ENCODE measurements at regions not wholly inside any gene's neighbourhood (a gene's known extent, or its start where the extent isn't known, plus 50 kb on each side); places are given as distances from the start of the nearest gene placed in this dataset.

DNA sequence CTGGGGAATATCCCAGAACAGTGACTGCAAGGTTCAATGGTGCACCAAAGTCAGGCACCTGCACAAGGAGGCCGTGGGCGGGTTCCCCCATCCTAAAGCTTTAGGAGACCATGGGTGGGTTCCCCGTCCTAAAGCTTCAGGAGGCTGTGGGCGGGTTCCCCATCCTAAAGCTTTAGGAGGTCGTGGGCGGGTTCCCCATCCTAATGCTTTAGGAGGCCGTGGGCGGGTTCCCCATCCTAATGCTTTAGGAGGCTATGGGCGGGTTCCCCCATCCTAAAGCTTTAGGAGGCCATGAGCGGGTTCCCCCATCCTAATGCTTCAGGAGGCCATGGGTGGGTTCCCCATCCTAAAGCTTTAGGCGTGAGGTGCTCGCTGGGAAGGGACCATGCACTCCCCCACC lies 313.3 kb downstream of the FOXL1 start:
- TF ChIP-seq, protein P1, sequence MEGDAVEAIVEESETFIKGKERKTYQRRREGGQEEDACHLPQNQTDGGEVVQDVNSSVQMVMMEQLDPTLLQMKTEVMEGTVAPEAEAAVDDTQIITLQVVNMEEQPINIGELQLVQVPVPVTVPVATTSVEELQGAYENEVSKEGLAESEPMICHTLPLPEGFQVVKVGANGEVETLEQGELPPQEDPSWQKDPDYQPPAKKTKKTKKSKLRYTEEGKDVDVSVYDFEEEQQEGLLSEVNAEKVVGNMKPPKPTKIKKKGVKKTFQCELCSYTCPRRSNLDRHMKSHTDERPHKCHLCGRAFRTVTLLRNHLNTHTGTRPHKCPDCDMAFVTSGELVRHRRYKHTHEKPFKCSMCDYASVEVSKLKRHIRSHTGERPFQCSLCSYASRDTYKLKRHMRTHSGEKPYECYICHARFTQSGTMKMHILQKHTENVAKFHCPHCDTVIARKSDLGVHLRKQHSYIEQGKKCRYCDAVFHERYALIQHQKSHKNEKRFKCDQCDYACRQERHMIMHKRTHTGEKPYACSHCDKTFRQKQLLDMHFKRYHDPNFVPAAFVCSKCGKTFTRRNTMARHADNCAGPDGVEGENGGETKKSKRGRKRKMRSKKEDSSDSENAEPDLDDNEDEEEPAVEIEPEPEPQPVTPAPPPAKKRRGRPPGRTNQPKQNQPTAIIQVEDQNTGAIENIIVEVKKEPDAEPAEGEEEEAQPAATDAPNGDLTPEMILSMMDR (IDR thresholded peaks at IDR 0.05): no peak
- TF ChIP-seq POLR2A (IDR thresholded peaks at IDR 0.05): no peak
